ENCODE measurements at regions not wholly inside any gene's neighbourhood (a gene's known extent, or its start where the extent isn't known, plus 50 kb on each side); places are given as distances from the start of the nearest gene placed in this dataset.

GRCh38 chr16:61596655-61597054, 439.6 kb downstream of the CDH8 start:
- no peak for DNase-seq

GRCh38 chr16:61595605-61596004, 440.6 kb downstream of the CDH8 start:
- no peak for DNase-seq

GRCh38 chr16:61590577-61590976, 445.7 kb downstream of the CDH8 start:
- no peak for DNase-seq

- no peak for DNase-seq
Observed at GRCh38 chr16:61587526-61587925, 448.7 kb downstream of the CDH8 start.

GRCh38 chr16:61581417-61582046, 454.7 kb downstream of the CDH8 start:
- no peak for DNase-seq

GRCh38 chr16:61580579-61580978, 455.7 kb downstream of the CDH8 start:
- DNase-seq = no peak

GRCh38 chr16:61579195-61579594, 457.0 kb downstream of the CDH8 start:
- no peak for DNase-seq

GRCh38 chr16:61576476-61576875, 459.8 kb downstream of the CDH8 start:
- no peak for DNase-seq

- no peak for DNase-seq
Observed at GRCh38 chr16:61575617-61576016, 460.6 kb downstream of the CDH8 start.

GRCh38 chr16:61569028-61569427, 467.2 kb downstream of the CDH8 start:
- no peak for DNase-seq

GRCh38 chr16:61564716-61565115, 471.5 kb downstream of the CDH8 start:
- no peak for DNase-seq

- DNase-seq = no peak
Observed at GRCh38 chr16:61555718-61556441, 480.4 kb downstream of the CDH8 start.

GRCh38 chr16:61549327-61549726, 486.9 kb downstream of the CDH8 start:
- no peak for DNase-seq

GRCh38 chr16:61547626-61548025, 488.6 kb downstream of the CDH8 start:
- no peak for DNase-seq

- DNase-seq = peak; percentile 4
Observed at GRCh38 chr16:61544165-61544564, 492.1 kb downstream of the CDH8 start.

- no peak for DNase-seq
Observed at GRCh38 chr16:61540216-61540615, 496.0 kb downstream of the CDH8 start.

- no peak for DNase-seq
Observed at GRCh38 chr16:61530697-61531096, 505.5 kb downstream of the CDH8 start.

- no peak for DNase-seq
Observed at GRCh38 chr16:61500851-61501250, 535.4 kb downstream of the CDH8 start.

GRCh38 chr16:61480250-61480649, 556.0 kb downstream of the CDH8 start:
- no peak for DNase-seq

GRCh38 chr16:61471737-61472136, 564.5 kb downstream of the CDH8 start:
- DNase-seq = no peak

- no peak for DNase-seq
Observed at GRCh38 chr16:61471023-61471422, 565.2 kb downstream of the CDH8 start.

- DNase-seq = no peak
Observed at GRCh38 chr16:61465285-61465684, 571.0 kb downstream of the CDH8 start.

GRCh38 chr16:61460020-61460419, 576.2 kb downstream of the CDH8 start:
- no peak for DNase-seq

GRCh38 chr16:61435346-61435745, 600.9 kb downstream of the CDH8 start:
- DNase-seq = no peak

GRCh38 chr16:61432421-61432820, 603.8 kb downstream of the CDH8 start:
- DNase-seq = no peak

Data from HCEC 1CT (cell line).